ENCODE measurements at regions not wholly inside any gene's neighbourhood (a gene's known extent, or its start where the extent isn't known, plus 50 kb on each side); places are given as distances from the start of the nearest gene placed in this dataset.

- no peak for DNase-seq (ENCODE audit: low spot score)
Measured at GRCh38 chr18:45528712-45529336, 86.5 kb upstream of the SLC14A2 start.

GRCh38 chr18:45538444-45538843 lies 76.8 kb upstream of the SLC14A2 start:
- DNase-seq (ENCODE audit: low spot score), result no peak

- DNase-seq (ENCODE audit: low spot score), result no peak
Measured at GRCh38 chr18:45539491-45539891, 75.8 kb upstream of the SLC14A2 start.

- DNase-seq (ENCODE audit: low spot score), result no peak
Measured at GRCh38 chr18:45540125-45540524, 75.2 kb upstream of the SLC14A2 start.

GRCh38 chr18:45541421-45541820 lies 73.9 kb upstream of the SLC14A2 start:
- no peak for DNase-seq (ENCODE audit: low spot score)

- no peak for DNase-seq (ENCODE audit: low spot score)
Measured at GRCh38 chr18:45542043-45542442, 73.2 kb upstream of the SLC14A2 start.

GRCh38 chr18:45547910-45548309 lies 67.4 kb upstream of the SLC14A2 start:
- no peak for DNase-seq (ENCODE audit: low spot score)

GRCh38 chr18:45548614-45549013 lies 66.7 kb upstream of the SLC14A2 start:
- DNase-seq (ENCODE audit: low spot score), result no peak

GRCh38 chr18:45549290-45549689 lies 66.0 kb upstream of the SLC14A2 start:
- no peak for DNase-seq (ENCODE audit: low spot score)

- peak; percentile 8 for DNase-seq (ENCODE audit: low spot score)
Measured at GRCh38 chr18:45551142-45551815, 64.0 kb upstream of the SLC14A2 start.

- DNase-seq (ENCODE audit: low spot score), result no peak
Measured at GRCh38 chr18:45553723-45554388, 61.4 kb upstream of the SLC14A2 start.

GRCh38 chr18:45554389-45554737 lies 60.9 kb upstream of the SLC14A2 start:
- no peak for DNase-seq (ENCODE audit: low spot score)

- no peak for DNase-seq (ENCODE audit: low spot score)
Measured at GRCh38 chr18:45556222-45556621, 59.1 kb upstream of the SLC14A2 start.

GRCh38 chr18:45557287-45557686 lies 58.0 kb upstream of the SLC14A2 start:
- no peak for DNase-seq (ENCODE audit: low spot score)

GRCh38 chr18:45557779-45558178 lies 57.5 kb upstream of the SLC14A2 start:
- DNase-seq (ENCODE audit: low spot score), result no peak

- no peak for DNase-seq (ENCODE audit: low spot score)
Measured at GRCh38 chr18:45559258-45559657, 56.0 kb upstream of the SLC14A2 start.

- no peak for DNase-seq (ENCODE audit: low spot score)
Measured at GRCh38 chr18:45560870-45561269, 54.4 kb upstream of the SLC14A2 start.

- DNase-seq (ENCODE audit: low spot score), result no peak
Measured at GRCh38 chr18:45562567-45563479, 52.5 kb upstream of the SLC14A2 start.

GRCh38 chr18:45565280-45565970 lies 49.9 kb upstream of the SLC14A2 start:
- peak; percentile 9 for DNase-seq (ENCODE audit: low spot score)

All from Ammon's horn (tissue), 1 donor.